ENCODE measurements at regions not wholly inside any gene's neighbourhood (a gene's known extent, or its start where the extent isn't known, plus 50 kb on each side); places are given as distances from the start of the nearest gene placed in this dataset.

- DNase-seq (ENCODE audit: low read depth in 2 of 2): no peak
- no peak for TF ChIP-seq EZH2 (IDR thresholded peaks at IDR 0.05; ENCODE audit: low read length, missing control alignments)
- TF ChIP-seq CTCF (conservative IDR thresholded peaks at IDR 0.05 in 1 of 2, IDR thresholded peaks at IDR 0.05 in 1 of 2; ENCODE audit: low read depth in 1 of 2, low read length in 2 of 2): no peak
- Histone ChIP-seq H3K36me3 (ENCODE audit: control insufficient read depth, insufficient read depth, low read length) (no peaks in the 10 kb centered on the region), H2AFZ (ENCODE audit: low read length) (no peak overlapping the region), H3K9ac (ENCODE audit: insufficient read depth, low read length) (no peak overlapping the region), H3K79me2 (ENCODE audit: control insufficient read depth, insufficient read depth, low read length) (no peaks in the 10 kb centered on the region), H3K27ac (ENCODE audit: insufficient read depth, low read length) (no peak overlapping the region), H3K9me3 (ENCODE audit: control insufficient read depth, insufficient read depth, low read depth, low read length) (no peaks in the 10 kb centered on the region), H3K4me3 (replicated peaks in 1 of 4; ENCODE audit: control extremely low read depth in 1 of 4, insufficient read depth in 1 of 4, low read depth in 3 of 4, low read length in 4 of 4) (no peak overlapping the region), H3K27me3 (ENCODE audit: control insufficient read depth, insufficient read depth, low read length) (no peaks in the 10 kb centered on the region), H3K4me1 (ENCODE audit: control insufficient read depth, extremely low read depth, insufficient read depth, low read length) (no peaks in the 10 kb centered on the region), H4K20me1 (ENCODE audit: control insufficient read depth, extremely low read depth, insufficient read depth, low read length) (no peaks in the 10 kb centered on the region), H3K4me2 (ENCODE audit: extremely low read depth, insufficient read depth, low read length) (no peak overlapping the region)
These were observed 509.1 kb downstream of the MCTP2 start for GRCh38 chr15:94740469-94740868.

DNA sequence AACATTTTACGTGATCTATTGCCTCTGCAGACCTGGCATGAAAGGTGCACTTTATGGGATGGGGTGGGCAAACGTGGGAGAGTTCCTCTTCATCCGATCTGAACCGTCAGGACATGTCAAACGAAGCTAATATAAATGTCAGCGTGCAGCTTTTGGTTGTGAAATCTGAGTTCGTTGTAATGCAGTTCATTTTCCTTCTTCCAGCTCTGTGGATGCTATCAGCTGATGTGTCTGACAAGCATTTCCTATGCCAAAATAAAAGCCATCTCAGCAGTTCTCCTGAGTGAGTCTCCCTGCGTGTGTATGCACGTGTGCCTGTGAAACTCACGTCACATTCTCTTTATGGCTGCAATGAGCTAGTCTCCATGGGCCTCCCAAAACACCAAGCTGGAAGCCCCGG lies 512.3 kb downstream of the MCTP2 start:
- TF ChIP-seq CTCF (conservative IDR thresholded peaks at IDR 0.05 in 1 of 2, IDR thresholded peaks at IDR 0.05 in 1 of 2; ENCODE audit: low read depth in 1 of 2, low read length in 2 of 2) (no peak), EZH2 (IDR thresholded peaks at IDR 0.05; ENCODE audit: low read length, missing control alignments) (no peak)
- Histone ChIP-seq H3K4me3 (replicated peaks in 1 of 4; ENCODE audit: control extremely low read depth in 1 of 4, insufficient read depth in 1 of 4, low read depth in 3 of 4, low read length in 4 of 4) (no peak overlapping the region), H3K27ac (ENCODE audit: insufficient read depth, low read length) (no peak overlapping the region), H3K9me3 (ENCODE audit: control insufficient read depth, insufficient read depth, low read depth, low read length) (no peaks in the 10 kb centered on the region), H4K20me1 (ENCODE audit: control insufficient read depth, extremely low read depth, insufficient read depth, low read length) (no peaks in the 10 kb centered on the region), H3K27me3 (ENCODE audit: control insufficient read depth, insufficient read depth, low read length) (no peaks in the 10 kb centered on the region), H3K36me3 (ENCODE audit: control insufficient read depth, insufficient read depth, low read length) (no peaks in the 10 kb centered on the region), H3K79me2 (ENCODE audit: control insufficient read depth, insufficient read depth, low read length) (no peaks in the 10 kb centered on the region), H3K4me1 (ENCODE audit: control insufficient read depth, extremely low read depth, insufficient read depth, low read length) (no peaks in the 10 kb centered on the region), H3K9ac (ENCODE audit: insufficient read depth, low read length) (no peak overlapping the region), H3K4me2 (ENCODE audit: extremely low read depth, insufficient read depth, low read length) (no peak overlapping the region), H2AFZ (ENCODE audit: low read length) (no peak overlapping the region)
- DNase-seq (ENCODE audit: low read depth in 2 of 2): peak in 1 of 2 donors; percentile 45

DNA sequence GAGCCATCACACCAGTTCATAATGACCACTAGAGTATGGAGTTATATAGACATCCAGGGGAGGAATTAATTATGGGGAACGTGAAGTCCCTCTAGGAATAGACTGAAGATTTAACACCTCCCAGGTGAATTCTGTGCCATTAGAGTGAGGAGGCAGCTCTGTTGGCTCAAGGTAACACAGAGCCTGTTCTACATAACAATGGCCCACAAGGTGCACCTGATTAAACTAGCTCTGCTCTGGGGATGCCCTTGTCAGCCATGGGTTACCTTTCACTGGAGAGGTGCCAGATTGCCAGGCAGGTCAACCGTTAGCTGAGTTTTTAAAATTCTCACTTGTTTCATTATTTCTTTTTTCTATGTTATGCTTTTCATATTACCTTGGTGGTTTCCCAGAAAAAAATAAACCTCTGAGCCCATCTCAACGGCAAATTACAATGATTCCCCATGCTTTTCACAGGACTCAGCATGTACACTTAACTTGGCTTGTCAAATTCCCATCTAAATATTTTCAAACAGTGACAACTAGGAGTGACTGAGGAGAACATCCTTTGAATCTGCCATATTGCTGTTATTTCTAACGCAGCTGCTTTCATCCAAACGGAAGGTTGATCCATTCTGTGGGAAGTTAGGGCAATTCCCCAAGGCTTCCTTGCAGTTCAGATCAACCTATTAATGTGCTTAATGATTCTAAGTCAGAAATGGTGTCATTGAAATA lies 512.9 kb downstream of the MCTP2 start:
- H4K20me1 ChIP-seq (ENCODE audit: control insufficient read depth, extremely low read depth, insufficient read depth, low read length): no peaks in the 10 kb centered on the region
- TF ChIP-seq CTCF (conservative IDR thresholded peaks at IDR 0.05 in 1 of 2, IDR thresholded peaks at IDR 0.05 in 1 of 2; ENCODE audit: low read depth in 1 of 2, low read length in 2 of 2) (no peak), EZH2 (IDR thresholded peaks at IDR 0.05; ENCODE audit: low read length, missing control alignments) (no peak)
- H3K4me2 ChIP-seq (ENCODE audit: extremely low read depth, insufficient read depth, low read length): no peak overlapping the region
- H2AFZ ChIP-seq (ENCODE audit: low read length): no peak overlapping the region
- no peaks in the 10 kb centered on the region for H3K79me2 ChIP-seq (ENCODE audit: control insufficient read depth, insufficient read depth, low read length)
- no peak for DNase-seq (ENCODE audit: low read depth in 2 of 2)
- no peak overlapping the region for H3K4me3 ChIP-seq (replicated peaks in 1 of 4; ENCODE audit: control extremely low read depth in 1 of 4, insufficient read depth in 1 of 4, low read depth in 3 of 4, low read length in 4 of 4)
- no peaks in the 10 kb centered on the region for H3K9me3 ChIP-seq (ENCODE audit: control insufficient read depth, insufficient read depth, low read depth, low read length)
- H3K9ac ChIP-seq (ENCODE audit: insufficient read depth, low read length): no peak overlapping the region
- H3K27me3 ChIP-seq (ENCODE audit: control insufficient read depth, insufficient read depth, low read length): no peaks in the 10 kb centered on the region
- no peaks in the 10 kb centered on the region for H3K4me1 ChIP-seq (ENCODE audit: control insufficient read depth, extremely low read depth, insufficient read depth, low read length)
- H3K27ac ChIP-seq (ENCODE audit: insufficient read depth, low read length): no peak overlapping the region
- no peaks in the 10 kb centered on the region for H3K36me3 ChIP-seq (ENCODE audit: control insufficient read depth, insufficient read depth, low read length)

All from fibroblast of lung (primary cell).